Mesendoderm (in vitro differentiated cells): ENCODE measurements at regions not wholly inside any gene's neighbourhood (a gene's known extent, or its start where the extent isn't known, plus 50 kb on each side); places are given as distances from the start of the nearest gene placed in this dataset.
"Not testable (repeated sequence)": the region's sequence is repeated elsewhere in the genome, so short reads cannot be mapped to it uniquely, and the experiment has no call there.

ENCODE experiments used
- DNase-seq: peaks from one replicate; pipeline ENCODE4 v3.0.0; 2013
- H2AK5ac ChIP-seq: 2 replicates; pipeline ENCODE4 v1.6.1; 2013; ENCODE audit warnings: low read length, inconsistent platforms
- H2BK120ac ChIP-seq: 2 replicates; pipeline ENCODE4 v1.6.1; 2013; ENCODE audit warnings: low read depth, mild to moderate bottlenecking, low read length, moderate library complexity, mixed read lengths
- H2BK15ac ChIP-seq: replicated peaks from 2 replicates; pipeline ENCODE4 v1.6.1; 2013; ENCODE audit warnings: low read depth, mild to moderate bottlenecking, moderate library complexity
- H2BK5ac ChIP-seq: 2 replicates; pipeline ENCODE4 v1.6.1; 2013; ENCODE audit warnings: low read length, inconsistent platforms
- H3K18ac ChIP-seq: 2 replicates; pipeline ENCODE4 v1.6.1; 2013; ENCODE audit warnings: mild to moderate bottlenecking, low read length, mixed read lengths
- H3K23ac ChIP-seq: one replicate; pipeline ENCODE4 v1.6.1; 2013; ENCODE audit warnings: low read length
- H3K27ac ChIP-seq: 2 replicates; pipeline ENCODE4 v1.5.1; 2013; ENCODE audit warnings: low read depth, mild to moderate bottlenecking, inconsistent platforms, low read length, moderate library complexity
- H3K27me3 ChIP-seq: 2 replicates; pipeline ENCODE4 v1.6.1; 2013; ENCODE audit warnings: low read length, control low read depth, mild to moderate bottlenecking, inconsistent platforms; ENCODE audit not compliant: insufficient read depth, poor library complexity
- H3K36me3 ChIP-seq: 2 replicates; pipeline ENCODE4 v1.6.1; 2013; ENCODE audit warnings: low read length, inconsistent platforms; ENCODE audit not compliant: control insufficient read depth, insufficient read depth
- H3K4ac ChIP-seq: one replicate; pipeline ENCODE4 v1.6.1; 2013; ENCODE audit warnings: low read depth, mild to moderate bottlenecking, low read length, moderate library complexity
- H3K4me1 ChIP-seq: 2 replicates; pipeline ENCODE4 v1.6.1; 2013; ENCODE audit warnings: low read depth, low read length, inconsistent platforms; ENCODE audit not compliant: control insufficient read depth
- H3K4me2 ChIP-seq: 2 replicates; pipeline ENCODE4 v1.6.1; 2013; ENCODE audit warnings: low read length
- H3K4me3 ChIP-seq: 2 replicates; pipeline ENCODE4 v1.5.1; 2013; ENCODE audit warnings: mild to moderate bottlenecking, low read length
- H3K56ac ChIP-seq: one replicate; pipeline ENCODE4 v1.6.1; 2013; ENCODE audit warnings: low read length
- H3K79me1 ChIP-seq: 2 replicates; pipeline ENCODE4 v1.6.1; 2013; ENCODE audit warnings: low read length, inconsistent platforms
- H3K79me2 ChIP-seq: 2 replicates; pipeline ENCODE4 v1.6.1; 2013; ENCODE audit warnings: mild to moderate bottlenecking, low read length; ENCODE audit not compliant: control insufficient read depth, insufficient read depth
- H3K9ac ChIP-seq: 2 replicates; pipeline ENCODE4 v1.6.1; 2013; ENCODE audit warnings: low read length, inconsistent platforms
- H4K5ac ChIP-seq: one replicate; pipeline ENCODE4 v1.6.1; 2013; ENCODE audit warnings: low read length
- H4K8ac ChIP-seq: one replicate; pipeline ENCODE4 v1.6.1; 2013; ENCODE audit warnings: low read depth, mild to moderate bottlenecking, control low read depth, low read length, moderate library complexity
- WGBS: extraction: QIAGEN DNeasy Blood & Tissue Kit; methylation state at CpG from one replicate; pipeline ENCODE4 v1.1.7; 2013; ENCODE audit warnings: low lambda C conversion rate, missing lambda C conversion rate; ENCODE audit not compliant: insufficient coverage; ENCODE audit errors: extremely low coverage; 5-methylcytosine and 5-hydroxymethylcytosine counted together

- WGBS, result no CpG with 5 or more reads among the region's 5 CpGs
- Histone ChIP-seq H3K18ac (no peak overlapping the region), H2BK15ac (no peak overlapping the region), H3K27me3 (no peaks in the 10 kb centered on the region), H3K4me1 (no peaks in the 10 kb centered on the region), H3K4me3 (no peak overlapping the region), H3K9ac (no peak overlapping the region), H2BK120ac (no peak overlapping the region), H3K4ac (no peak overlapping the region), H2BK5ac (no peak overlapping the region), H4K8ac (no peak overlapping the region), H3K4me2 (no peak overlapping the region), H2AK5ac (no peak overlapping the region), H3K56ac (no peak overlapping the region), H3K23ac (no peak overlapping the region), H3K79me2 (no peaks in the 10 kb centered on the region), H4K5ac (no peak overlapping the region), H3K36me3 (no peaks in the 10 kb centered on the region), H3K79me1 (no peaks in the 10 kb centered on the region), H3K27ac (no peak overlapping the region)
- DNase-seq, result no peak
These were observed 1459.2 kb upstream of the SLC10A2 start for GRCh38 chr13:104525467-104525866.

- Histone ChIP-seq H2BK15ac (no peak overlapping the region), H3K27ac (no peak overlapping the region), H4K8ac (no peak overlapping the region), H3K4me1 (no peaks in the 10 kb centered on the region), H3K4me2 (no peak overlapping the region), H3K23ac (no peak overlapping the region), H3K9ac (no peak overlapping the region), H2AK5ac (no peak overlapping the region), H2BK120ac (no peak overlapping the region), H3K79me1 (no peaks in the 10 kb centered on the region), H3K4me3 (no peak overlapping the region), H3K18ac (no peak overlapping the region), H3K4ac (no peak overlapping the region), H2BK5ac (no peak overlapping the region), H3K56ac (no peak overlapping the region), H3K79me2 (no peaks in the 10 kb centered on the region), H4K5ac (no peak overlapping the region), H3K27me3 (no peaks in the 10 kb centered on the region), H3K36me3 (no peaks in the 10 kb centered on the region)
- no CpG with 5 or more reads among the region's 25 CpGs for WGBS
- DNase-seq, result no peak
These were observed 1456.2 kb upstream of the SLC10A2 start for GRCh38 chr13:104522235-104523072.

- no peak overlapping the region for H2BK15ac ChIP-seq
- no peaks in the 10 kb centered on the region for H3K79me1 ChIP-seq
- H3K79me2 ChIP-seq, result no peaks in the 10 kb centered on the region
- H3K4ac ChIP-seq, result no peak overlapping the region
- H4K5ac ChIP-seq, result no peak overlapping the region
- H3K9ac ChIP-seq, result no peak overlapping the region
- WGBS, result no CpG with 5 or more reads among the region's 2 CpGs
- H3K4me1 ChIP-seq, result no peaks in the 10 kb centered on the region
- no peak overlapping the region for H4K8ac ChIP-seq
- H3K4me3 ChIP-seq, result no peak overlapping the region
- no peak overlapping the region for H3K23ac ChIP-seq
- no peaks in the 10 kb centered on the region for H3K36me3 ChIP-seq
- no peak overlapping the region for H2BK5ac ChIP-seq
- H3K27ac ChIP-seq, result no peak overlapping the region
- no peak overlapping the region for H2AK5ac ChIP-seq
- H3K4me2 ChIP-seq, result no peak overlapping the region
- H2BK120ac ChIP-seq, result no peak overlapping the region
- no peak overlapping the region for H3K56ac ChIP-seq
- no peaks in the 10 kb centered on the region for H3K27me3 ChIP-seq
- DNase-seq, result no peak
- no peak overlapping the region for H3K18ac ChIP-seq
These were observed 1444.2 kb upstream of the SLC10A2 start for GRCh38 chr13:104510422-104510821.

- H3K79me2 ChIP-seq, H3K56ac ChIP-seq, H3K4me1 ChIP-seq, H3K79me1 ChIP-seq, H4K5ac ChIP-seq, H3K36me3 ChIP-seq, H2AK5ac ChIP-seq, H2BK5ac ChIP-seq, H3K27ac ChIP-seq, DNase-seq, H3K4me2 ChIP-seq, H2BK15ac ChIP-seq, H4K8ac ChIP-seq, H3K27me3 ChIP-seq, H3K9ac ChIP-seq, H3K4ac ChIP-seq, H2BK120ac ChIP-seq, H3K23ac ChIP-seq, H3K18ac ChIP-seq, H3K4me3 ChIP-seq: not testable (repeated sequence)
- WGBS, result no CpG with 5 or more reads among the region's 1 CpG
These were observed 1427.3 kb upstream of the SLC10A2 start for GRCh38 chr13:104493502-104493901.

- no peak overlapping the region for H4K8ac ChIP-seq
- H4K5ac ChIP-seq, result no peak overlapping the region
- no peak overlapping the region for H3K56ac ChIP-seq
- H3K9ac ChIP-seq, result no peak overlapping the region
- H3K36me3 ChIP-seq, result no peaks in the 10 kb centered on the region
- no peak for DNase-seq
- H2BK120ac ChIP-seq, result no peak overlapping the region
- no peak overlapping the region for H2BK15ac ChIP-seq
- H3K4me2 ChIP-seq, result no peak overlapping the region
- H3K23ac ChIP-seq, result no peak overlapping the region
- no peaks in the 10 kb centered on the region for H3K4me1 ChIP-seq
- H2BK5ac ChIP-seq, result no peak overlapping the region
- no peaks in the 10 kb centered on the region for H3K27me3 ChIP-seq
- no peak overlapping the region for H2AK5ac ChIP-seq
- H3K79me1 ChIP-seq, result no peaks in the 10 kb centered on the region
- H3K4me3 ChIP-seq, result no peak overlapping the region
- H3K79me2 ChIP-seq, result no peaks in the 10 kb centered on the region
- no peak overlapping the region for H3K27ac ChIP-seq
- WGBS, result no CpG with 5 or more reads among the region's 5 CpGs
- no peak overlapping the region for H3K18ac ChIP-seq
- no peak overlapping the region for H3K4ac ChIP-seq
These were observed 1425.7 kb upstream of the SLC10A2 start for GRCh38 chr13:104491916-104492315.

DNA sequence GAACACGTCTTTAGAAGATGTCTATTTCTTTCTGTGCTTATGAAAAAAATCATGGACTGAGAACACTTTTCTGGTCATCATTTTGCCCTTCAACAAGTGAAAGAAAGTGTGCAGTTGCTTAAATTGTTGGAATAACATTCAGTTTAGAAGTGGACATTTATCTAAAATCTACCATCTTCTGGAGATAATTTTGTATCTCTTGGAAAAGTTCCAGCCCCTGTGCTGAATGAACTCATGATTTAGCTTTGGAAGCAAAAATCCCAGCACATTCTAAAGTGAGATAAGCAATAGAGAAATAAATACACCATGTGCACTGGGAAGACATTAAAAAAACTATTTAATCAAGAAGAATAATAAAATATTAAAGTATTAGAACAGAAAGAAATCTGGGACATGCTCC is 1420.8 kb upstream of the SLC10A2 start:
- H3K4me1 ChIP-seq, result no peaks in the 10 kb centered on the region

More for the DNA sequence above, 1420.8 kb upstream of the SLC10A2 start:
- H3K56ac ChIP-seq, result no peak overlapping the region
- no peak overlapping the region for H2BK5ac ChIP-seq
- H2BK15ac ChIP-seq, result no peak overlapping the region
- no peaks in the 10 kb centered on the region for H3K27me3 ChIP-seq
- no peaks in the 10 kb centered on the region for H3K79me1 ChIP-seq
- H3K4me3 ChIP-seq, result no peak overlapping the region
- no peak overlapping the region for H2BK120ac ChIP-seq
- no peak for DNase-seq
- no peak overlapping the region for H3K27ac ChIP-seq
- no peak overlapping the region for H3K23ac ChIP-seq
- H3K4ac ChIP-seq, result no peak overlapping the region
- no peak overlapping the region for H4K5ac ChIP-seq
- no peak overlapping the region for H4K8ac ChIP-seq
- H3K4me2 ChIP-seq, result no peak overlapping the region
- no peak overlapping the region for H2AK5ac ChIP-seq
- WGBS, result no CpG with 5 or more reads among the region's 1 CpG
- H3K79me2 ChIP-seq, result no peaks in the 10 kb centered on the region
- no peak overlapping the region for H3K18ac ChIP-seq
- H3K9ac ChIP-seq, result no peak overlapping the region
- H3K36me3 ChIP-seq, result no peaks in the 10 kb centered on the region
